ENCODE measurements at regions not wholly inside any gene's neighbourhood (a gene's known extent, or its start where the extent isn't known, plus 50 kb on each side); places are given as distances from the start of the nearest gene placed in this dataset.

GRCh38 chr1:55673416-55673815 lies 458.3 kb upstream of the USP24 start:
- no peaks in the 10 kb centered on the region for H3K27me3 Mint-ChIP-seq
- no peaks in the 10 kb centered on the region for H3K9me3 Mint-ChIP-seq
- no peak for DNase-seq
- H3K36me3 Mint-ChIP-seq, result no peaks in the 10 kb centered on the region
- H3K27ac Mint-ChIP-seq, result no peak overlapping the region
- no peak overlapping the region for H3K4me3 Mint-ChIP-seq
- CTCF ChIA-PET, result no interaction called here
- H3K4me1 Mint-ChIP-seq, result no peaks in the 10 kb centered on the region

DNA sequence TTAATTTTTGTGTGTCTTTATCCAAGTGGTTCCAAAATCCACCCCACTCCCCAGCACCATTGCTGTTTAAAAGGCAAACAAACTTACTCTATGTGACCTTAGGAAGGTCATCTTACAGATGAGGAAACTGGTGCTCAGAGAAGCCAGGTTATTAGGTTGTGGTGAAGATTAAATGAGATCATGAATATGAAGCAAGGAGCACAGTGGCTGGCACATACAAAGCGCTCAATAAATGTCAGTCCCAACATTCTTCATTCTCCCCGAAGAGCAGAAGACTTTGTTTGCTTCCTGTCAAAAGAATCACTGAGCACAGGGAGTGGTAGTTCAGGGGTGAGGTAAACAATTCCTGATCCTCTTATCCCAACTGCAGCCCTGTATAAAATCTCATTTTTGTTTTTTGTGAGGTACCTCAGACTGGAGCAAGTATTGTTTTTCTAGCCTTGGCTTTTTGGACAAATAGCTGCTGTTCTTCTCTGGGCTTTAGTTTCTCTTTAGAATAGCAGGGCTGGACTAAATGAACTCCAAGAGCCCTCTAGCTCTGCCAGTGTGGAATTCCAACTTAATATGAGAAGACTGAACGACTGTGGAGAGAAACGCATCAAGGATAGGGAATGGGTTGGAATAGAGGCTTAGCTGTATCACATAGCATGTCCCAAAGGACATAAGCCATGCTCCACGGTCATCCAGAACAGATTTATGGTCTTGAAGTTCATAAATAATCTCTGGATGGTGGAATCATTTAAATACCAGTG lies 455.3 kb upstream of the USP24 start:
- no peaks in the 10 kb centered on the region for H3K4me1 Mint-ChIP-seq
- H3K9me3 Mint-ChIP-seq, result no peaks in the 10 kb centered on the region
- CTCF ChIA-PET, result no interaction called here
- DNase-seq, result no peak
- H3K4me3 Mint-ChIP-seq, result no peak overlapping the region
- no peaks in the 10 kb centered on the region for H3K27me3 Mint-ChIP-seq
- no peak overlapping the region for H3K27ac Mint-ChIP-seq
- no peaks in the 10 kb centered on the region for H3K36me3 Mint-ChIP-seq

DNA sequence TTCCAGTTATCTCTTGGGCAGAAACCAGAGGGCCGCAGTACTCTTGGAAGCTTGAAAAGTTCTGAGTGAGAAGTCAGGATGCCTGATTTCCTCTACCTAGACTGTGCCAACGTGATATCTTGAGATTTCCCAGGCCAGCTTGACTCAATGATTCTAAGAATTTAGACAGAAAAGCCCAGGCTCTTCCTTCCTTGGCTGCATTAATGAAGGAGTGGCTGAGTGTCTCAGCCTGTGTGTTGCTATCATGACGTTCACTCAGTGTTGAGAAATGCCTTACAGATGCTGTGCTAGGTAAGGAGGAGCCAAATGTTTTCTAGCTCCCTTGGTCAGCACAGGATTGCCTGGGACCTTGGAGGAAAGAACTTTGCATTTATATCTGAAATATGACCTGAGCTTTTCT lies 454.1 kb upstream of the USP24 start:
- Mint-ChIP-seq H3K4me1 (no peaks in the 10 kb centered on the region), H3K27ac (no peak overlapping the region), H3K4me3 (no peak overlapping the region), H3K27me3 (no peaks in the 10 kb centered on the region), H3K36me3 (no peaks in the 10 kb centered on the region), H3K9me3 (no peaks in the 10 kb centered on the region)
- CTCF ChIA-PET, result no interaction called here
- no peak for DNase-seq

DNA sequence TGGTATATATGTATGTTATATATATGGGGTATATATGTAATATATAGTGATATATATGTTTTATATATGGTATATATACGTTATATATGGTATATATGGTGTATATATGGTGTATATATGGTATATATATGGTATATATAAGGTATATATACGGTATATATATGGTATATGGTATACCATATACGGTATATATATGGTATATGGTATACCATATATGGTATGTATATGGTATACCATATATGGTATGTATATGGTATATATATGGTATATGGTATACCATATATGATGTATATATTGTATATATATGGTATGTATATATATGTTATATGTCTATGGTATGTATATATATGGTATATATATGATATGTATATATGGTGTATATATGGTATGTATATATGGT lies 447.7 kb upstream of the USP24 start:
- CTCF ChIA-PET, result no interaction called here
- no peaks in the 10 kb centered on the region for H3K4me1 Mint-ChIP-seq
- no peaks in the 10 kb centered on the region for H3K27me3 Mint-ChIP-seq
- no peak overlapping the region for H3K4me3 Mint-ChIP-seq
- H3K27ac Mint-ChIP-seq, result no peak overlapping the region
- peaks cover 4% of the 10 kb centered on the region for H3K9me3 Mint-ChIP-seq
- no peaks in the 10 kb centered on the region for H3K36me3 Mint-ChIP-seq
- no peak for DNase-seq

DNA sequence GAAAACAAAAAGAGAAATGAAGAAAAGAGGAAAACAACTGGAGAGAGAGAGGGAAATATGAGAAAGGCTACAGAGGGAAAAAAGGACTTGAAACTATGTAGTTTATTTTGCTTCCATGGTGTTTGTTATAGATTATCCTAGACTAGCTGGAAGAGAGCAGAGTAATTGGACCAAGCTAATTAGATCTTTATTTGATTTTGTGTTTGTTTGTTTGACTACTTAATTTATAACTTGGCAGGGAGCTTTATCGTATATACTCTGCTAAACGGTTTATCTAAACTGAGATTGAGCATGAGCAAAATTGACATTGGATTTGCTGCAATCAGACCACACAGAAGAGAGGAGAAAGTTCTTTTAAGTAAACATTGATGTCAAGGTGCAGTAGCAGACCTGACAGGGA lies 443.8 kb upstream of the USP24 start:
- Mint-ChIP-seq H3K36me3 (no peaks in the 10 kb centered on the region), H3K9me3 (peaks cover 4% of the 10 kb centered on the region), H3K4me3 (no peak overlapping the region), H3K27me3 (no peaks in the 10 kb centered on the region), H3K4me1 (no peaks in the 10 kb centered on the region), H3K27ac (no peak overlapping the region)
- CTCF ChIA-PET, result no interaction called here
- no peak for DNase-seq

DNA sequence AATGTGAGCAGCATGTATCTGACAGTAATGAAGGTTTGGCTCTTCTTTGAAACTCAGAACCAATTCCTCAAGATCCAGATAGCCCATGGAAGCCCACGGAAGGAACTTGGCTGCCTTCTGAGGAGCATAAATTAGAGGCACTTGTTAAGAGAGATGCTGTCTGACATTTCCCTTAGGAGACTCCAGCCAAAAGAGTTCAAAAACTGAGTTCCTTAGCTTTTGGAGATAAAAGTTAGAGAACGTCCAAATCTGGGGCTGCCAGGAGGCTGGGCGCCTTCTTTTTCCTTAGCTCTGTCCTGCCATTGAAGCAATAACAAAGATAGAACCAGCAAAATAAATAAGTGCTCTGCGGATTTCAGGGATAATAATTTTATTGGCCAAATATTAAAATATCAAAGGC lies 439.6 kb upstream of the USP24 start:
- CTCF ChIA-PET, result no interaction called here
- Mint-ChIP-seq H3K9me3 (no peaks in the 10 kb centered on the region), H3K4me1 (no peaks in the 10 kb centered on the region)

DNA sequence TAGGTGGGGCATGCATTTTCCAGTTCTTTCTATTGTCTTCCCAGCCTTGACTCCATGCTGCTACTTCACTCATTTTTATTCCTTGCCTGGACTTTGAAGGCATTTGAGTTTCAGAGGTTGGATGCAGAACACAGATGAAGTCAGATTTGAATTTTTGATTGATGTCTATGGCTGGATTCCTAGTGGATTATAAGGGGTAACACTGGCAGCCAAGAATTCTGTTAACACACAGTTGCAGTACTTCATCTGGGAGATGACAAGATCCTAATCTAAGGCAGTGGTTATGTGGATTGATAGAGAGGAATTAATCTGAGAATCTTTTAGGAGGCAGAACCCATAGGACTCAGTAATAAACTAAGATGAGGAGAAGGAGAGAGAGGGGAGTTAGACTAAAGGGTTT lies 439.0 kb upstream of the USP24 start:
- H3K27ac Mint-ChIP-seq, result no peak overlapping the region
- H3K9me3 Mint-ChIP-seq, result no peaks in the 10 kb centered on the region
- no peaks in the 10 kb centered on the region for H3K27me3 Mint-ChIP-seq
- H3K4me1 Mint-ChIP-seq, result no peaks in the 10 kb centered on the region
- H3K36me3 Mint-ChIP-seq, result no peaks in the 10 kb centered on the region
- CTCF ChIA-PET, result no interaction called here
- DNase-seq, result no peak
- no peak overlapping the region for H3K4me3 Mint-ChIP-seq

More for the DNA sequence above, 439.6 kb upstream of the USP24 start:
- DNase-seq, result no peak
- H3K27ac Mint-ChIP-seq, result no peak overlapping the region
- H3K4me3 Mint-ChIP-seq, result no peak overlapping the region
- no peaks in the 10 kb centered on the region for H3K27me3 Mint-ChIP-seq
- H3K36me3 Mint-ChIP-seq, result no peaks in the 10 kb centered on the region

DNA sequence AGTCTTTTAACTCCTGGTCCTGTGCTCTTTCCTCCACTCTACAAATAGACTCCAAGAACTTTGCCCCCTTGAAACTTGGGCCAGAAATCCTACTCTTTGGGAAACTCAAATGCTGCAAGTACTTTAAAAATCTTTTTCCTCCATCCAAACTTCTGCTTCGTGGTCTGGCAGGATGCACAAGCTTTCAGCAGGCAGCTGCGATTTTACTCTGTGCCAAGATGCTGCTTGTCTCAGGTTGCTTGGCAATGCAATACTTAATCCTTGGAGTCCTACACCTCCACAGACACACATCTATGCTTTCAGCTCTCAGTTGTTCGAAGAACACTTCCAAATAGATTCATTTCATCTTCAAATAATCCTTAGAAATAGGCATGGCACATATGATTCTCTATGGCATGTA lies 435.3 kb upstream of the USP24 start:
- Mint-ChIP-seq H3K4me3 (no peak overlapping the region), H3K36me3 (no peaks in the 10 kb centered on the region), H3K4me1 (no peaks in the 10 kb centered on the region), H3K27me3 (no peaks in the 10 kb centered on the region), H3K9me3 (no peaks in the 10 kb centered on the region), H3K27ac (no peak overlapping the region)
- no peak for DNase-seq
- CTCF ChIA-PET, result no interaction called here

DNA sequence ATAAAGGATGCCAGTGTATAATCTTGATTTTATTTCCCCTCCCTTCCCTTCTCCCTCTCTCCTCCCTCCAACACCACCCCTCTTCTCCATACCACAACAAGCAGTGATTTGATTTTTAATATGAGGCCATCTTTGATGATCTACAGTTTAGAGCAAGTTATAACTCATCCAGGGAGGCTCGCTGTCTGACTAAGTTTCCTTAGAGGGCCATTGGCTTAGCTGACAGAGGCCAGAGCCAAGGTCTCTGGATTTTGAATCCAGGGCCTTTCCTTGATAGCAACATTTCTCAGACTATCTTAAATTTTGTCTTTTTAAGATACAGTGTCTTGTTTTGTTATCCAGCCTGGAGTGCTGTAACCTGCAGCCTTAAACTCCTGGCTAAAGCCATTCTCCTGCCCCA lies 431.0 kb upstream of the USP24 start:
- Mint-ChIP-seq H3K27ac (no peak overlapping the region), H3K9me3 (no peaks in the 10 kb centered on the region), H3K4me3 (no peak overlapping the region), H3K36me3 (no peaks in the 10 kb centered on the region), H3K4me1 (no peaks in the 10 kb centered on the region), H3K27me3 (no peaks in the 10 kb centered on the region)
- no peak for DNase-seq
- CTCF ChIA-PET, result no interaction called here

DNA sequence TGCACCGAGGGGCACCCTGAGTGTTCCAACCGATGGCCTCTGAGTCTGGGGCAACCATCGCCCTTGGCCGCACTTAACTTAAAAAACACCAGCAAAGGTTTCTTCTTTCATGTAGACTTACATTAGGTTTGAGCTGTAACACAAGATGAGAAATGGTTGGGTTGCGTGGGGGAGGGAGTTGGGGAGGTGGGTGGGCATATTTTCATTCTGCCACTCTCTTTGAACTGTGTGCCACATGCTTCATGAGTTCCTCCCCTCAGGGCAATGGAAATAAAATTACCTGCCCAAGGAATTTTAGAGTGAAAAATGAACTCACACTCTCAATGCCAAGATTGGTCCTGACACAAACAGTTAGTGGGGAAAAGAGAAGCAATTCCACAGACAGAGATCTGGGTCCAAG lies 430.1 kb upstream of the USP24 start:
- no peaks in the 10 kb centered on the region for H3K9me3 Mint-ChIP-seq
- no peak overlapping the region for H3K4me3 Mint-ChIP-seq

GRCh38 chr1:55641947-55642346 lies 426.8 kb upstream of the USP24 start:
- no peaks in the 10 kb centered on the region for H3K4me1 Mint-ChIP-seq
- CTCF ChIA-PET, result no interaction called here
- H3K9me3 Mint-ChIP-seq, result no peaks in the 10 kb centered on the region
- no peak overlapping the region for H3K27ac Mint-ChIP-seq
- DNase-seq, result no peak
- no peaks in the 10 kb centered on the region for H3K36me3 Mint-ChIP-seq
- no peak overlapping the region for H3K4me3 Mint-ChIP-seq
- no peaks in the 10 kb centered on the region for H3K27me3 Mint-ChIP-seq

More for the DNA sequence above, 430.1 kb upstream of the USP24 start:
- CTCF ChIA-PET, result no interaction called here
- H3K4me1 Mint-ChIP-seq, result no peaks in the 10 kb centered on the region
- H3K36me3 Mint-ChIP-seq, result no peaks in the 10 kb centered on the region
- no peaks in the 10 kb centered on the region for H3K27me3 Mint-ChIP-seq
- no peak overlapping the region for H3K27ac Mint-ChIP-seq
- no peak for DNase-seq

- peak; percentile 34 for DNase-seq
- CTCF ChIA-PET, result no interaction called here
- Mint-ChIP-seq H3K27ac (no peak overlapping the region), H3K36me3 (no peaks in the 10 kb centered on the region), H3K4me3 (no peak overlapping the region), H3K9me3 (no peaks in the 10 kb centered on the region), H3K27me3 (no peaks in the 10 kb centered on the region), H3K4me1 (no peaks in the 10 kb centered on the region)
Observed at GRCh38 chr1:55640708-55641473, 425.7 kb upstream of the USP24 start.

GRCh38 chr1:55639526-55639925 lies 424.4 kb upstream of the USP24 start:
- no peak for DNase-seq
- no peaks in the 10 kb centered on the region for H3K9me3 Mint-ChIP-seq
- H3K27me3 Mint-ChIP-seq, result no peaks in the 10 kb centered on the region
- no peak overlapping the region for H3K4me3 Mint-ChIP-seq
- no peaks in the 10 kb centered on the region for H3K4me1 Mint-ChIP-seq
- no peak overlapping the region for H3K27ac Mint-ChIP-seq
- no peaks in the 10 kb centered on the region for H3K36me3 Mint-ChIP-seq
- CTCF ChIA-PET, result no interaction called here

GRCh38 chr1:55639051-55639450 lies 423.9 kb upstream of the USP24 start:
- Mint-ChIP-seq H3K27me3 (no peaks in the 10 kb centered on the region), H3K4me1 (no peaks in the 10 kb centered on the region), H3K27ac (no peak overlapping the region), H3K4me3 (no peak overlapping the region), H3K36me3 (no peaks in the 10 kb centered on the region), H3K9me3 (no peaks in the 10 kb centered on the region)
- no peak for DNase-seq
- CTCF ChIA-PET, result no interaction called here

- DNase-seq, result no peak
- H3K27me3 Mint-ChIP-seq, result no peaks in the 10 kb centered on the region
- CTCF ChIA-PET, result no interaction called here
- H3K36me3 Mint-ChIP-seq, result no peaks in the 10 kb centered on the region
- H3K4me1 Mint-ChIP-seq, result no peaks in the 10 kb centered on the region
- H3K4me3 Mint-ChIP-seq, result no peak overlapping the region
- H3K27ac Mint-ChIP-seq, result no peak overlapping the region
- H3K9me3 Mint-ChIP-seq, result no peaks in the 10 kb centered on the region
Observed at GRCh38 chr1:55636696-55637095, 421.5 kb upstream of the USP24 start.
